Activated B cell treated with CpG ODN at 0.5 μM for 24 hours (primary cell): ENCODE measurements at regions not wholly inside any gene's neighbourhood (a gene's known extent, or its start where the extent isn't known, plus 50 kb on each side); places are given as distances from the start of the nearest gene placed in this dataset.

Experiments
- ATAC-seq: fragments of 200-7000 bp; cut with Tn5 transposase; one replicate; pipeline ENCODE4 v1.10.0; 2021; ENCODE audit warnings: low read depth, mild to moderate bottlenecking, moderate library complexity
- CTCF ChIA-PET: fragments of 350-600 bp; sonication (Branson Sonifier 250); formaldehyde crosslinking; loops from one replicate; lab custom pipeline; 2021; ENCODE audit warnings: antibody characterized with exemption; lab: Charles Lee
- POLR2A ChIA-PET: fragments of 350-600 bp; sonication (Branson Sonifier 250); formaldehyde crosslinking; loops from one replicate; lab custom pipeline; 2021; ENCODE audit warnings: antibody characterized with exemption; lab: Charles Lee
- DNase-seq: peaks from one replicate; pipeline ENCODE4 v3.0.0; 2022
- H3K27ac Mint-ChIP-seq: one replicate; pipeline ENCODE4 v1.8.0; 2020; ENCODE audit warnings: mixed read lengths
- H3K27me3 Mint-ChIP-seq: one replicate; pipeline ENCODE4 v1.8.0; 2021; ENCODE audit warnings: mixed read lengths
- H3K36me3 Mint-ChIP-seq: one replicate; pipeline ENCODE4 v1.8.0; 2021; ENCODE audit warnings: low read depth, mixed read lengths
- H3K4me1 Mint-ChIP-seq: one replicate; pipeline ENCODE4 v1.8.0; 2021; ENCODE audit warnings: mixed read lengths
- H3K4me3 Mint-ChIP-seq: one replicate; pipeline ENCODE4 v1.8.0; 2020; ENCODE audit warnings: mild to moderate bottlenecking, mixed read lengths
- H3K9me3 Mint-ChIP-seq: one replicate; pipeline ENCODE4 v1.8.0; 2020; ENCODE audit warnings: mixed read lengths
- intact Hi-C: fragments of 100-400 bp; cut with micrococcal nuclease; formaldehyde crosslinking; loops from one replicate; pipeline ENCODE4 v1.15.1; 2024
- TF ChIP-seq, protein P1 (sequence below): fragments of 200-600 bp; IDR thresholded peaks from one replicate; pipeline ENCODE4 v1.8.0; 2022; ENCODE audit warnings: antibody characterized with exemption, mild to moderate bottlenecking

DNA sequence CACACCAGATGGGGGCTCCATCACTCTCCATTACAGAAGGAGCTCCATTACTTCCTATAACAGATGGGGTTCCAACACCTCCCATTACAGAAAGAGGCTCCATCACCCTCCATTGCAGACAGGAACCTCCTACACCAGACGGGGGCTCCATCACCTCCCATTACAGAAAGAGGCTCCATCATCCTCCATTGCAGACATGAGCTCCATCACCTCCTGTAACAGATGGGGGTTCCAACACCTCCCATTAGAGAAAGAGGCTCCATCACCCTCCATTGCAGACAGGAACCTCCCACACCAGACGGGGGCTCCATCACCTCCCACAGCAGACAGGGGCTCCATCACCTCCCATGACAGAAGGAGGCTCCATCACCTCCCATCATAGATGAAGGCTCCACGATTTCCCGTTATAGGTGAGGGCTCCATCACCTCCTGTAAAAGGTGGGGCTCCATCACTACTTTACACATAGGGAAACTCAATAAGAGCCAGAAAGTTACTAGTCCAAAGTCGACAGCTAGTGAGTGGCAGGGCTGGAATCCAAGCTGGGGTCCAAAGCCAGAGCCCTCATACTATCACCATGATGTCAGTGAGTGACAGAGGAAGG lies 224.8 kb downstream of the RBFOX3 start:
- DNase-seq (no peak), ATAC-seq (no peak)
- TF ChIP-seq, protein P1, sequence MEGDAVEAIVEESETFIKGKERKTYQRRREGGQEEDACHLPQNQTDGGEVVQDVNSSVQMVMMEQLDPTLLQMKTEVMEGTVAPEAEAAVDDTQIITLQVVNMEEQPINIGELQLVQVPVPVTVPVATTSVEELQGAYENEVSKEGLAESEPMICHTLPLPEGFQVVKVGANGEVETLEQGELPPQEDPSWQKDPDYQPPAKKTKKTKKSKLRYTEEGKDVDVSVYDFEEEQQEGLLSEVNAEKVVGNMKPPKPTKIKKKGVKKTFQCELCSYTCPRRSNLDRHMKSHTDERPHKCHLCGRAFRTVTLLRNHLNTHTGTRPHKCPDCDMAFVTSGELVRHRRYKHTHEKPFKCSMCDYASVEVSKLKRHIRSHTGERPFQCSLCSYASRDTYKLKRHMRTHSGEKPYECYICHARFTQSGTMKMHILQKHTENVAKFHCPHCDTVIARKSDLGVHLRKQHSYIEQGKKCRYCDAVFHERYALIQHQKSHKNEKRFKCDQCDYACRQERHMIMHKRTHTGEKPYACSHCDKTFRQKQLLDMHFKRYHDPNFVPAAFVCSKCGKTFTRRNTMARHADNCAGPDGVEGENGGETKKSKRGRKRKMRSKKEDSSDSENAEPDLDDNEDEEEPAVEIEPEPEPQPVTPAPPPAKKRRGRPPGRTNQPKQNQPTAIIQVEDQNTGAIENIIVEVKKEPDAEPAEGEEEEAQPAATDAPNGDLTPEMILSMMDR = no peak
- Mint-ChIP-seq H3K36me3 (no peaks in the 10 kb centered on the region), H3K27me3 (peaks cover 11% of the 10 kb centered on the region), H3K27ac (no peak overlapping the region), H3K4me1 (peaks cover 4% of the 10 kb centered on the region), H3K9me3 (no peaks in the 10 kb centered on the region), H3K4me3 (no peak overlapping the region)
- CTCF ChIA-PET = interaction anchor here (1.5 kb wide), 1 partner anchor 298 kb away, joined by 5 read pairs; no protein-coding TSS in a partner anchor
- intact Hi-C loops = no loop called here
- POLR2A ChIA-PET = no interaction called here

DNA sequence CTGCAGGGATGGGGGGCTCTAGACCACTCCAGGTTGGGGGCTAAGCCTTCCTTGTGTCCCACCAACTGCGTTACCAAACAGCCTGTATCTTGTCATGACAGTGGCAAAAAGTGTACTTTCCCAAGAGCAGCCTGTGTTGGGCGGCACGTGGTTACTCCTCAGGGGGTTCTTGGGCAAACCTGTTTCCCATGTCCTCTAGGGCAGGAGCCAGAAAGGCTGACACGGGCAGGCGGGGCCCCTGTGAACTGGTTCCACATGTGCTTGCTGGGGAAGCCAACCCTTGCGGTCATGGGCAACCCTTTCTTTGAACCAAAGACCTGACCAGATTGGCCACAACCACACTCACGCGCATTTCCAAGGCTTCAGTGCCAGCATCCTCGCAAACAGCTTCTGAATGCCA lies 228.5 kb downstream of the RBFOX3 start:
- POLR2A ChIA-PET = no interaction called here
- TF ChIP-seq, protein P1 = no peak
- ATAC-seq = no peak
- CTCF ChIA-PET = no interaction called here
- Mint-ChIP-seq H3K27me3 (peaks cover 15% of the 10 kb centered on the region), H3K9me3 (no peaks in the 10 kb centered on the region), H3K27ac (no peak overlapping the region), H3K36me3 (no peaks in the 10 kb centered on the region), H3K4me1 (no peaks in the 10 kb centered on the region), H3K4me3 (no peak overlapping the region)
- intact Hi-C loops = no loop called here
- no peak for DNase-seq

DNA sequence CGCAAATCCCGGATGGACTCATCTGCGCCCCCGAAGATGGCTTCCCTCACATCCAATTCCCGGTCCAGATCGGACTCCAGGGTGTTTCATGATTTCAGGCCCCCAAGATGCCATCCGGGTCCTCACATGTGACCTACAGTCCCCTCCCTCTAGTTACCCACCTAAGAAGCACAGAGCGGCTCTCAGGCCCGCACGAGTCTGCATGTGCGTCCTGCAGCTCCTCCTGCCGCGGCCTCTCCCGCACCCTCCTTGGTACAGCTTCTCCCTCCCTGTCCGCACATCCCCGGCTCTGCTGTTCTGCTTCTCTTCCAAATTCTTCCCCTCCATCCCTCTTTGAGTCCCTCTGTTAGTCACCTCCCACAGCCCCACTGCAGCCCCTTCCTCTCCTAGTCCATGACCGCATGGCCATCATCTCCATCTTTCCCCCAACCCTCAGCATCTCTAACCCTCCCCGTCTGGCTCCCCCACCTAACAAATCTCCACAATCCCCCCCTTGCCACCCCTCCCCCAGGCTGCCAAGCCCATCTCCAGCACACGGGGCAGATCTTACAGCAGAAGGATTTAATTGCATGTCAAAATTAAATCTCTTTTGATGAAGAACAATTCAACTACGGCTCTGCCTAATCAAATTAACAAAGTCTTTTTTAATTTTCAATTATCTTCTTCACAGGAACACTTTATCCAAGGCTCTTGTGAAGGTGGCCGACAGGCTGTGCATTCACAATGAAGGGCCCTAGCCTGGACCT lies 231.0 kb downstream of the RBFOX3 start:
- H3K27ac Mint-ChIP-seq = no peak overlapping the region
- TF ChIP-seq, protein P1 = no peak
- ATAC-seq (no peak), DNase-seq (no peak)
- no peaks in the 10 kb centered on the region for H3K9me3 Mint-ChIP-seq
- H3K4me3 Mint-ChIP-seq = no peak overlapping the region
- POLR2A ChIA-PET = no interaction called here
- H3K27me3 Mint-ChIP-seq = peaks cover 30% of the 10 kb centered on the region
- intact Hi-C loops = no loop called here
- no peaks in the 10 kb centered on the region for H3K4me1 Mint-ChIP-seq
- no peaks in the 10 kb centered on the region for H3K36me3 Mint-ChIP-seq
- CTCF ChIA-PET = no interaction called here

DNA sequence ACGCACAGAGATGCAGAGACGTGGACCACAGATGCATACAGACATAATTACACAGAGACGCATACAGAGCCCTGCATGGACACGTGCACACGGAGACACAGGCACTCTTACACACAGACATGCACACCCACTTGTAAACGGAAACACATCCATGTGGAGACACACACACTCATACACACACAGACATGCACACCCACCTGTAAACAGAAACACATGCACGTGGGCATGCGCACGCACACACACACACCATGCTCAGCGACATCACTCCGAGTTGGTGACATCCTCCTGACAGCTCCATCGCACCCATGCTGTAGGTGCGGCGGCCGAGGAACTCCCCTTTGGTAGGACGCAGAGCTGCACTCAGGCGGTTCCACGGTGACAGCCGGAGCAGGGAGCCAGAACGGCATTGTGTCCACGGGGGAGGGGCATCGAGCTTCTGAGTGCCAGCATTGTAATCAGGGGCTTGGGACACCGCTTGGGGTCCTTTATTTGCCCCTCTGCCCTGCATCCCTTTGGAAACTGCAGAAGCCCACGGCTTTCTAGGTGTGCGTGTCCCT lies 233.5 kb downstream of the RBFOX3 start:
- H3K36me3 Mint-ChIP-seq = no peaks in the 10 kb centered on the region
- no peaks in the 10 kb centered on the region for H3K9me3 Mint-ChIP-seq
- H3K27me3 Mint-ChIP-seq = peaks cover 37% of the 10 kb centered on the region
- ChIA-PET CTCF (no interaction called here), POLR2A (no interaction called here)
- no peaks in the 10 kb centered on the region for H3K4me1 Mint-ChIP-seq
- intact Hi-C loops = no loop called here
- no peak overlapping the region for H3K4me3 Mint-ChIP-seq
- H3K27ac Mint-ChIP-seq = no peak overlapping the region
- TF ChIP-seq, protein P1 = no peak
- ATAC-seq = no peak
- no peak for DNase-seq

DNA sequence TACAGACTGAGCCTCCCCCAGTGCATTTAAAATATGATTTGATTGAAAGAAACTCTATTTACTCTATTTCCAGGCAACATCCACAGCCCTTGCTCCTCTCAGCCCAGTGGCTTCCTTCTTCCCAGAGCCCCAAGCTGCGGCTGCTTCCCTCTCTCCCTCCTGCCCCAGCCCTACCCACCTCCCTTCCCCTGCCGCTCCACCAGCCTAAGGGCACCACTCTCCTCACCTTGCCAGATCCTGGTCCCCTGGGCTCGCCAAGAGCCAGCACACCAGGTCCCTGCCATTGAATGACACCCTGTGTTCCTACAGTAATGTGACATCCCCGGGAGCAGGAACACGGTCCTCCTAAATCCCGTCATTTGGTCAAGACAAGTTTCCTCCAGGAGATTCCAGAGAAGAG lies 236.0 kb downstream of the RBFOX3 start:
- peaks cover 3% of the 10 kb centered on the region for H3K4me1 Mint-ChIP-seq
- POLR2A ChIA-PET = interaction anchor here (0.6 kb wide), 1 partner anchor 534 kb away, joined by 3 read pairs; the partner anchor contains the start of gene USP36
- TF ChIP-seq, protein P1 = no peak
- no peaks in the 10 kb centered on the region for H3K9me3 Mint-ChIP-seq
- H3K36me3 Mint-ChIP-seq = no peaks in the 10 kb centered on the region
- H3K27ac Mint-ChIP-seq = no peak overlapping the region
- H3K4me3 Mint-ChIP-seq = no peak overlapping the region
- CTCF ChIA-PET = no interaction called here
- ATAC-seq = no peak
- intact Hi-C loops = no loop called here
- peaks cover 29% of the 10 kb centered on the region for H3K27me3 Mint-ChIP-seq
- DNase-seq = no peak
